Suprapubic skin (tissue), 3 donors: ENCODE measurements at regions not wholly inside any gene's neighbourhood (a gene's known extent, or its start where the extent isn't known, plus 50 kb on each side); places are given as distances from the start of the nearest gene placed in this dataset.

Experiments used
- EP300 ChIP-seq: sonication (generic); formaldehyde crosslinking; IDR thresholded peaks from one replicate; pipeline ENCODE4 v1.6.1; 2017; ENCODE audit warnings: antibody characterized with exemption
- TF ChIP-seq, protein P1 (sequence below), 2 donors: fragments of 200-600 bp in 1 of 2; fragments of 450-650 bp in 1 of 2; sonication (generic) in 1 of 2; IDR thresholded peaks; one replicate each; pipeline ENCODE4 v1.5.1; 2016 to 2019; ENCODE audit warnings: antibody characterized with exemption in 2 of 2, mild to moderate bottlenecking in 1 of 2, moderate library complexity in 1 of 2

DNA sequence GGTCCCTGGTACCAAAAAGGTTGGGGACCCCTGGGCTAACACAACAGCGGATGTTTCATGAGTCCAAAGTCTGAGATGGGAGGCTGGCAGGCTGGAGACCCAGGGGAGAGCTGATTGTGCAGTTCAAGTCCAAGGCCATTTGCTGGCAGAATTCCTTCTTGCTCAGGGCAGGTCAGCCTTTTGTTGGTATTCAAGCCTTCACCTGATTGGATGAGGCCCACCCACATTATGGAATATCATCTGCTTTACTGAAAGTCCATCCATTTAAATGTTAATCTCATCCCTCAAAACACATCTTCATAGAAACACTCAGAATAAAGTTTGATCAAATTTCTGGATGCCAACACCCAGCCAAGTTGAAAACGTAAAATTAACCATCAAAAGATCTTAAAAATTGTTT, 52.9 kb downstream of the GSC start:
- TF ChIP-seq, protein P1, sequence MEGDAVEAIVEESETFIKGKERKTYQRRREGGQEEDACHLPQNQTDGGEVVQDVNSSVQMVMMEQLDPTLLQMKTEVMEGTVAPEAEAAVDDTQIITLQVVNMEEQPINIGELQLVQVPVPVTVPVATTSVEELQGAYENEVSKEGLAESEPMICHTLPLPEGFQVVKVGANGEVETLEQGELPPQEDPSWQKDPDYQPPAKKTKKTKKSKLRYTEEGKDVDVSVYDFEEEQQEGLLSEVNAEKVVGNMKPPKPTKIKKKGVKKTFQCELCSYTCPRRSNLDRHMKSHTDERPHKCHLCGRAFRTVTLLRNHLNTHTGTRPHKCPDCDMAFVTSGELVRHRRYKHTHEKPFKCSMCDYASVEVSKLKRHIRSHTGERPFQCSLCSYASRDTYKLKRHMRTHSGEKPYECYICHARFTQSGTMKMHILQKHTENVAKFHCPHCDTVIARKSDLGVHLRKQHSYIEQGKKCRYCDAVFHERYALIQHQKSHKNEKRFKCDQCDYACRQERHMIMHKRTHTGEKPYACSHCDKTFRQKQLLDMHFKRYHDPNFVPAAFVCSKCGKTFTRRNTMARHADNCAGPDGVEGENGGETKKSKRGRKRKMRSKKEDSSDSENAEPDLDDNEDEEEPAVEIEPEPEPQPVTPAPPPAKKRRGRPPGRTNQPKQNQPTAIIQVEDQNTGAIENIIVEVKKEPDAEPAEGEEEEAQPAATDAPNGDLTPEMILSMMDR (IDR thresholded peaks at IDR 0.05): no peak
- TF ChIP-seq EP300: no peak
